Panc1 (cell line): ENCODE measurements at regions not wholly inside any gene's neighbourhood (a gene's known extent, or its start where the extent isn't known, plus 50 kb on each side); places are given as distances from the start of the nearest gene placed in this dataset.

ENCODE experiments used
- SIN3A ChIP-seq: IDR thresholded peaks from 2 replicates; pipeline ENCODE4 v1.6.1; 2012; ENCODE audit warnings: low read depth, mild to moderate bottlenecking, low read length, moderate library complexity, borderline replicate concordance; ENCODE audit not compliant: insufficient read depth
- TF ChIP-seq, protein P1 (sequence below): fragments of 450-650 bp; IDR thresholded peaks from 2 replicates; pipeline ENCODE4 v1.5.1; 2017; ENCODE audit warnings: mild to moderate bottlenecking
- TF ChIP-seq, protein P2 (sequence below), 2 experiments: IDR thresholded peaks; 2 replicates each; pipeline ENCODE4 v1.6.1; 2011 to 2012; ENCODE audit warnings: low read depth in 2 of 2, control low read depth in 1 of 2, low read length in 1 of 2, mild to moderate bottlenecking in 1 of 2, moderate library complexity in 1 of 2; ENCODE audit not compliant: insufficient read depth in 1 of 2

DNA sequence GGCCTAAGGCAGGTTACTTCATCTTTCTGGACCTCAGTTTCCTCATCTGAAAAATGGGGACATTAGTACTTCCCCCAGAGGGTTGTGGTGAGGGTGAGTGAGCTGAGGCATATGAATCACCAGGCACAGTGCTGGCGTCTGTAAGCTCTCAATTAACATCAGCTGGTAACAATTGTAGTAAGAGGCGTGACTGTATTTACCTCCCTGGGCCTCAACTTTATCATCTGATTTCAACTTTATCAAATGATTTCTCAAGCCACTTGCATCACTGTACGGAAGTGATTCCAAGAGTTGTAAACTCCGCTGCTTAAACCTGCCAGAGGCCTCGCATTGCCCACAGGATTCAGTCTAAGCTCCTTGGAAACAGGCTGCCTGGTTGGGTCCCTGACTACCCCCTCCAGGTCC, 53.6 kb upstream of the PKDCC start:
- TF ChIP-seq, protein P1, sequence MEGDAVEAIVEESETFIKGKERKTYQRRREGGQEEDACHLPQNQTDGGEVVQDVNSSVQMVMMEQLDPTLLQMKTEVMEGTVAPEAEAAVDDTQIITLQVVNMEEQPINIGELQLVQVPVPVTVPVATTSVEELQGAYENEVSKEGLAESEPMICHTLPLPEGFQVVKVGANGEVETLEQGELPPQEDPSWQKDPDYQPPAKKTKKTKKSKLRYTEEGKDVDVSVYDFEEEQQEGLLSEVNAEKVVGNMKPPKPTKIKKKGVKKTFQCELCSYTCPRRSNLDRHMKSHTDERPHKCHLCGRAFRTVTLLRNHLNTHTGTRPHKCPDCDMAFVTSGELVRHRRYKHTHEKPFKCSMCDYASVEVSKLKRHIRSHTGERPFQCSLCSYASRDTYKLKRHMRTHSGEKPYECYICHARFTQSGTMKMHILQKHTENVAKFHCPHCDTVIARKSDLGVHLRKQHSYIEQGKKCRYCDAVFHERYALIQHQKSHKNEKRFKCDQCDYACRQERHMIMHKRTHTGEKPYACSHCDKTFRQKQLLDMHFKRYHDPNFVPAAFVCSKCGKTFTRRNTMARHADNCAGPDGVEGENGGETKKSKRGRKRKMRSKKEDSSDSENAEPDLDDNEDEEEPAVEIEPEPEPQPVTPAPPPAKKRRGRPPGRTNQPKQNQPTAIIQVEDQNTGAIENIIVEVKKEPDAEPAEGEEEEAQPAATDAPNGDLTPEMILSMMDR, result no peak
- no peak for TF ChIP-seq SIN3A
- TF ChIP-seq, protein P2, sequence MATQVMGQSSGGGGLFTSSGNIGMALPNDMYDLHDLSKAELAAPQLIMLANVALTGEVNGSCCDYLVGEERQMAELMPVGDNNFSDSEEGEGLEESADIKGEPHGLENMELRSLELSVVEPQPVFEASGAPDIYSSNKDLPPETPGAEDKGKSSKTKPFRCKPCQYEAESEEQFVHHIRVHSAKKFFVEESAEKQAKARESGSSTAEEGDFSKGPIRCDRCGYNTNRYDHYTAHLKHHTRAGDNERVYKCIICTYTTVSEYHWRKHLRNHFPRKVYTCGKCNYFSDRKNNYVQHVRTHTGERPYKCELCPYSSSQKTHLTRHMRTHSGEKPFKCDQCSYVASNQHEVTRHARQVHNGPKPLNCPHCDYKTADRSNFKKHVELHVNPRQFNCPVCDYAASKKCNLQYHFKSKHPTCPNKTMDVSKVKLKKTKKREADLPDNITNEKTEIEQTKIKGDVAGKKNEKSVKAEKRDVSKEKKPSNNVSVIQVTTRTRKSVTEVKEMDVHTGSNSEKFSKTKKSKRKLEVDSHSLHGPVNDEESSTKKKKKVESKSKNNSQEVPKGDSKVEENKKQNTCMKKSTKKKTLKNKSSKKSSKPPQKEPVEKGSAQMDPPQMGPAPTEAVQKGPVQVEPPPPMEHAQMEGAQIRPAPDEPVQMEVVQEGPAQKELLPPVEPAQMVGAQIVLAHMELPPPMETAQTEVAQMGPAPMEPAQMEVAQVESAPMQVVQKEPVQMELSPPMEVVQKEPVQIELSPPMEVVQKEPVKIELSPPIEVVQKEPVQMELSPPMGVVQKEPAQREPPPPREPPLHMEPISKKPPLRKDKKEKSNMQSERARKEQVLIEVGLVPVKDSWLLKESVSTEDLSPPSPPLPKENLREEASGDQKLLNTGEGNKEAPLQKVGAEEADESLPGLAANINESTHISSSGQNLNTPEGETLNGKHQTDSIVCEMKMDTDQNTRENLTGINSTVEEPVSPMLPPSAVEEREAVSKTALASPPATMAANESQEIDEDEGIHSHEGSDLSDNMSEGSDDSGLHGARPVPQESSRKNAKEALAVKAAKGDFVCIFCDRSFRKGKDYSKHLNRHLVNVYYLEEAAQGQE (IDR thresholded peaks at IDR 0.05; ENCODE audit: insufficient read depth in 1 of 2, low read depth in 2 of 2, low read length in 1 of 2), result no peak
